Transverse colon (tissue), 4 donors: ENCODE measurements at regions not wholly inside any gene's neighbourhood (a gene's known extent, or its start where the extent isn't known, plus 50 kb on each side); places are given as distances from the start of the nearest gene placed in this dataset.

Experiments
- CTCF ChIP-seq, 5 experiments: fragments of 200-600 bp in 3 of 5; fragments of 450-650 bp in 2 of 5; sonication (generic) in 3 of 5; IDR thresholded peaks; 1 replicate in 2 of 5; 2 replicates in 3 of 5; pipeline ENCODE4 v1.5.1; 2016 to 2017; ENCODE audit warnings: antibody characterized with exemption in 5 of 5, inconsistent platforms in 3 of 5, mild to moderate bottlenecking in 2 of 5, moderate library complexity in 1 of 5
- POLR2AphosphoS5 ChIP-seq, 3 donors: sonication (generic); formaldehyde crosslinking; IDR thresholded peaks; one replicate each; pipeline ENCODE4 v1.6.1; 2016; ENCODE audit warnings: antibody characterized with exemption in 3 of 3

- no peak for TF ChIP-seq POLR2AphosphoS5 (IDR thresholded peaks at IDR 0.05)
- TF ChIP-seq CTCF (IDR thresholded peaks at IDR 0.05) = no peak
Observed at GRCh38 chr14:54213536-54213935, 183.3 kb upstream of the CDKN3 start.
